GM10248 (cell line): ENCODE measurements at regions not wholly inside any gene's neighbourhood (a gene's known extent, or its start where the extent isn't known, plus 50 kb on each side); places are given as distances from the start of the nearest gene placed in this dataset.

Experiments
- CTCF ChIA-PET: fragments of 300-600 bp; sonication (Branson Sonifier 250); formaldehyde crosslinking; extraction: SDS; loops from one replicate; lab custom pipeline; 2021; ENCODE audit warnings: antibody characterized with exemption; lab: Yijun Ruan, JAX
- POLR2A ChIA-PET: fragments of 350-650 bp; sonication (Branson Sonifier 250); formaldehyde crosslinking; extraction: SDS; loops from one replicate; lab custom pipeline; 2020; ENCODE audit warnings: antibody characterized with exemption; lab: Yijun Ruan, JAX
- DNase-seq: peaks from one replicate; pipeline ENCODE4 v3.0.0; 2012; ENCODE audit errors: extremely low spot score
- TF ChIP-seq, protein P1 (sequence below): IDR thresholded peaks from 2 replicates; pipeline ENCODE4 v1.5.1; 2012; ENCODE audit warnings: mild to moderate bottlenecking, low read depth; ENCODE audit errors: extremely low read depth, missing control alignments, control extremely low read depth

DNA sequence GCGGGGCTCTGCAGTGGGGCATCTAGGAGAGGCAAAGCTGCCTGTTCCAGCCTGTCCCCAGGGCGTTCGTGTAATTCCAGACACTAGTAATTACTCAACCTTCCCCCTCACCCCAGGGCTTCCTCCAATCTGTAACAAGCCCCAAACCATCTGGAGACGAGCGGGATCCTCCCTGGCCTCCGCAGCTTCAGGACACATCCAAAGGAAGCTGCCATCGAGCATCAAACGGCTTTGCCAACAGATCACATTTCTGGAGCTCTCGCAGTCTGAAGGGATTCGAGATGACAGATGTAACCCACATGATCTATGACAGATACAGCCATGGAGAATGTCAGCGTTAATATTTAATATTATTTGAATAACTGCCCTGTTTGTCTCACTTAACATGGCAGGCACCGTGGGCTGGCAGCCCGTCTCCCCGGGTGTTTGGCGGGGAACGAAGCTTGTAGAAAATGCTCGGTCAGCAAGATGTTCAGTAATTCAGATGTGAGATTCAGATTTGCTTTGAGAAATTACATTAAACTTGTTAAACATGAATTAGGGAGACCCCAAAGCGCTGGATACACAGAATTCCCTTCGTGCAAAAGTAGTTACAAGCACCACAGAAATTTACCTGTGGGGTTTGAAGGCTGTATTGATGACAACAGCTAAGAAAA, 108.5 kb upstream of the C7orf33 start:
- POLR2A ChIA-PET: no interaction called here
- DNase-seq: no peak

DNA sequence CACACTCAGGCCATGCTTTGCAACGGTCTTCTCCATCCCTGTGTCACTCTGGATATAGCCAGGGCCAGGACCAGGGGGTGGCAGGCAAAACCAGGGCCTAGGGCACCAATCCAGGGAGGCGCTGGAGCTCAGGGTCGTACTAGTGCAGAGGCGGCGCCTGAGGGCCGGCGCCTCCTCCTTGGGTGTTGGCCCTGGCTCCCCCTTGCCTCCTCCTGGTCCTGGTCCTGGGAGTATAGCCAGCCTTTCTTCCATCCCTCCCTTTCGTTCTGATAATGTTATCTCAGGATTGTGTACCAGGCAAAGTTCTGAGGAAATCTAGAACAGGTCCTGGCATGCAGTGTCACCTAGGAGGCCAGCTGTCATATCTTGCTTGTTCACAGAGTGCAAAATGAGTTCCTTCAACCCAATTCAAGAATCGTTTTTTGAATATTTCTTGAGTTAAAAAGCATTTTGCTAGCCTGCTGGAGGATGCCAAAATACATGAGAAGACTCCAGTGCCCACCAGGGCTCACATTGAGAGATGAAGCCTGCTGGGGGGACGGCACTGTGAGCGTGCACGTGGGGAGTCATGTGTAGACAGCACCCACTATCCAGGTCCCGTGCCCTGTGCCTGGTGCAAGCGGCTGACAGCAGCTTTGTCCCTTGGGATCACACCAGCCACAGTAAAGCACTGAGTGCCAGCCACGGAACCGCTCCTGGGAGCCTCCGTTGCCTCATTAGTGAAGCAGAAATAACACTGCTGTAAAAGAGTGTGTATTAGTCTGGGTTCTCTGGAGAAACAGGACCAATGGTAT, 106.9 kb upstream of the C7orf33 start:
- TF ChIP-seq, protein P1, sequence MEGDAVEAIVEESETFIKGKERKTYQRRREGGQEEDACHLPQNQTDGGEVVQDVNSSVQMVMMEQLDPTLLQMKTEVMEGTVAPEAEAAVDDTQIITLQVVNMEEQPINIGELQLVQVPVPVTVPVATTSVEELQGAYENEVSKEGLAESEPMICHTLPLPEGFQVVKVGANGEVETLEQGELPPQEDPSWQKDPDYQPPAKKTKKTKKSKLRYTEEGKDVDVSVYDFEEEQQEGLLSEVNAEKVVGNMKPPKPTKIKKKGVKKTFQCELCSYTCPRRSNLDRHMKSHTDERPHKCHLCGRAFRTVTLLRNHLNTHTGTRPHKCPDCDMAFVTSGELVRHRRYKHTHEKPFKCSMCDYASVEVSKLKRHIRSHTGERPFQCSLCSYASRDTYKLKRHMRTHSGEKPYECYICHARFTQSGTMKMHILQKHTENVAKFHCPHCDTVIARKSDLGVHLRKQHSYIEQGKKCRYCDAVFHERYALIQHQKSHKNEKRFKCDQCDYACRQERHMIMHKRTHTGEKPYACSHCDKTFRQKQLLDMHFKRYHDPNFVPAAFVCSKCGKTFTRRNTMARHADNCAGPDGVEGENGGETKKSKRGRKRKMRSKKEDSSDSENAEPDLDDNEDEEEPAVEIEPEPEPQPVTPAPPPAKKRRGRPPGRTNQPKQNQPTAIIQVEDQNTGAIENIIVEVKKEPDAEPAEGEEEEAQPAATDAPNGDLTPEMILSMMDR: no peak
- ChIA-PET POLR2A (no interaction called here), CTCF (interaction anchor here (1.2 to 1.3 kb wide), 2 partner anchors 9 to 15 kb away, joined by 3 read pairs; no protein-coding TSS in a partner anchor)
- DNase-seq: no peak

More for the DNA sequence above, 108.5 kb upstream of the C7orf33 start:
- CTCF ChIA-PET: interaction anchor here (0.6 kb wide), 1 partner anchor 217 kb away, joined by 3 read pairs; no protein-coding TSS in a partner anchor
- TF ChIP-seq, protein P1: no peak

DNA sequence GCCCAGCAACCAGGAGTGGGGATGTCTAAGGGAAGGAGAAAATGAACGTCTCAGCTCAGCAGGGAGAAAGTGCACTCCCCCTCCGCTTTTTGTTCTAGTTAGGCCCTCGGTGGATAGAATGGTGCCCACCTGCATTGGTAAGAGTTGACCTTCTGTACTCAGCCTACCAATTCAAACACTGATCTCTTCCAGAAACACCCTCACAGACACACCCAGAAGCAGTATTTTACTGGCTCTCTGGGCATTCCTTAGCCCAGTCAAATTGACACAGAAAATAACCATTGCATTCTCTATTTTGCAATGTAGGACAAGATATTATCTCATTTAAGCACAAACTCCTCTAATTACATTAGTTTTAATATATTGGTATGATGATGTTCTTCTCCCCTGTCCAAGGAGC, 106.1 kb upstream of the C7orf33 start:
- CTCF ChIA-PET: interaction anchor here (0.9 to 1.2 kb wide), 3 partner anchors 14 to 219 kb away, joined by 3 to 4 read pairs (median 3); no protein-coding TSS in a partner anchor
- TF ChIP-seq, protein P1: no peak
- DNase-seq: no peak
- POLR2A ChIA-PET: no interaction called here

DNA sequence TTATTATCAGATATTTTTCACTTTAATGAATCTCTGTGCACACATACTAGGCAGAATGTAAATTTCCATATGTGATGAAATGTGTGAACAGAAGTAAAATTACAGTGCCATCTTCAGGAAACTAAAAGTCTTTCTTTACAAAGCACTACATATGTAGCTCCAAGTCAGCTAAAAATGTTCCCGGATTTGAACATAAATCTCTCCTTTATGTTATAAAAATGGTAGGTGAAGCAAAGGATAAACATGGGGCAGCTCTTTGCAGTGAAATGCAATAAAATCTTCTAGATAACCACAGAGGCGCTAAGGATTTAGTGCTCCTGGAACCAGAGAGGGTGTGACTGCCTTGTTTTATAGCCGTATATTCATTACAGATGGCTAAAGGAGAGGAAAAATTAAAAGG, 104.9 kb upstream of the C7orf33 start:
- DNase-seq: no peak
- TF ChIP-seq, protein P1: no peak
- CTCF ChIA-PET: interaction anchor here (0.6 to 1.2 kb wide), 4 partner anchors 41 to 244 kb away, joined by 3 to 4 read pairs (median 3); no protein-coding TSS in a partner anchor
- POLR2A ChIA-PET: no interaction called here

DNA sequence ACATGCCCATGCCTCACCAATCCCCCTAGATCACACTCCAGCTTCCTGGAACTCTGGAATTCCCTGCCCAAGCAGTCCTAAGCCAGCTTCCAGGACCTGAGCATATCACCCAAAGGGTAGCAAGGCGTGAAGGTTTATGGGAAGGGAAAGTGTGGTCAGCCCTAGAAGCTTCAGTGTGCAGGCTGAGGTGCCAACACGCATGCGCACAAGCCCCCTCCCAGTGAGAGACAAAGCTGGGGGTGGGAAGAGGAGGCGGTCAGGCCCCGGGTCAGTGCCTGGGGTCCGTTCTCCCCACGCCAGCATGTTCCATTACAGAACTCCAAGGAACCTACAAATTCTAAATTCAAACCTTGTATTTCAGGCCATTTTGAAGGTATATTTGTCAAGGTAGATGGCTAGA, 103.6 kb upstream of the C7orf33 start:
- TF ChIP-seq, protein P1: no peak
- ChIA-PET CTCF (no interaction called here), POLR2A (interaction anchor here (0.7 kb wide), 1 partner anchor 40 kb away, joined by 5 read pairs; no protein-coding TSS in a partner anchor)
- DNase-seq: no peak

DNA sequence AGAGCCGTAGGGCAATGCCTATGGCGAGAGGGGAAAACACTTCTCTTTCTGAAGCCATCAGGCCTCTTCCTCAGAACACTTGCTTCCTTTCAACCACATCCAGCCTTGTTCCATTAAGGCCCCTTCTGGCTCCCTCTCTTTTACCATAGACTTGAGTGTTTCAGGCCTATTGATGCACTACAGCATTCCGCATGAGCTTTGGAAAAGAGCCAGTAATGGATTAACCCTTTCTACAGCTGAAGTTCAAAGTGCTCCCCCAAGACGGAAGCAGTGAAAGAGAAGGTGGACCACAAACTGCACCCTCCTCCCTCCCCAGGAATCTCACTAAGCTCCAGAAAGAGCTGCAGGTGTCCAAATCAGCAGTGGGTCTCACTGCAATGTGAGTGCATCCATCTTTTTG, 102.7 kb upstream of the C7orf33 start:
- TF ChIP-seq, protein P1: no peak
- POLR2A ChIA-PET: no interaction called here
- CTCF ChIA-PET: no interaction called here
- DNase-seq: no peak
